Cardiac fibroblast (primary cell): ENCODE measurements at regions not wholly inside any gene's neighbourhood (a gene's known extent, or its start where the extent isn't known, plus 50 kb on each side); places are given as distances from the start of the nearest gene placed in this dataset.

Experiments
- DNase-seq, 2 donors: peaks; one replicate each; pipeline versions ENCODE4 v3.0.0 to v3.0.0-alpha.2; 2010; ENCODE audit warnings: low read depth in 2 of 2
- H3K4me3 ChIP-seq, 2 donors: replicated peaks in 1 of 2; 1 replicate in 1 of 2; 2 replicates in 1 of 2; pipeline ENCODE4 v1.5.1; 2011; ENCODE audit warnings: low read depth in 2 of 2, low read length in 2 of 2, mild to moderate bottlenecking in 2 of 2, moderate library complexity in 1 of 2
- TF ChIP-seq, protein P1 (sequence below): IDR thresholded peaks from one replicate; pipeline ENCODE4 v1.5.1; 2011; ENCODE audit warnings: low read depth, mild to moderate bottlenecking, low read length, inconsistent platforms

- TF ChIP-seq, protein P1, sequence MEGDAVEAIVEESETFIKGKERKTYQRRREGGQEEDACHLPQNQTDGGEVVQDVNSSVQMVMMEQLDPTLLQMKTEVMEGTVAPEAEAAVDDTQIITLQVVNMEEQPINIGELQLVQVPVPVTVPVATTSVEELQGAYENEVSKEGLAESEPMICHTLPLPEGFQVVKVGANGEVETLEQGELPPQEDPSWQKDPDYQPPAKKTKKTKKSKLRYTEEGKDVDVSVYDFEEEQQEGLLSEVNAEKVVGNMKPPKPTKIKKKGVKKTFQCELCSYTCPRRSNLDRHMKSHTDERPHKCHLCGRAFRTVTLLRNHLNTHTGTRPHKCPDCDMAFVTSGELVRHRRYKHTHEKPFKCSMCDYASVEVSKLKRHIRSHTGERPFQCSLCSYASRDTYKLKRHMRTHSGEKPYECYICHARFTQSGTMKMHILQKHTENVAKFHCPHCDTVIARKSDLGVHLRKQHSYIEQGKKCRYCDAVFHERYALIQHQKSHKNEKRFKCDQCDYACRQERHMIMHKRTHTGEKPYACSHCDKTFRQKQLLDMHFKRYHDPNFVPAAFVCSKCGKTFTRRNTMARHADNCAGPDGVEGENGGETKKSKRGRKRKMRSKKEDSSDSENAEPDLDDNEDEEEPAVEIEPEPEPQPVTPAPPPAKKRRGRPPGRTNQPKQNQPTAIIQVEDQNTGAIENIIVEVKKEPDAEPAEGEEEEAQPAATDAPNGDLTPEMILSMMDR, result no peak
- H3K4me3 ChIP-seq, result no peak overlapping the region
- peak; percentile 1 to 21 for DNase-seq
Observed at GRCh38 chr13:90968166-90968904, 379.2 kb upstream of the MIR17HG start.

DNA sequence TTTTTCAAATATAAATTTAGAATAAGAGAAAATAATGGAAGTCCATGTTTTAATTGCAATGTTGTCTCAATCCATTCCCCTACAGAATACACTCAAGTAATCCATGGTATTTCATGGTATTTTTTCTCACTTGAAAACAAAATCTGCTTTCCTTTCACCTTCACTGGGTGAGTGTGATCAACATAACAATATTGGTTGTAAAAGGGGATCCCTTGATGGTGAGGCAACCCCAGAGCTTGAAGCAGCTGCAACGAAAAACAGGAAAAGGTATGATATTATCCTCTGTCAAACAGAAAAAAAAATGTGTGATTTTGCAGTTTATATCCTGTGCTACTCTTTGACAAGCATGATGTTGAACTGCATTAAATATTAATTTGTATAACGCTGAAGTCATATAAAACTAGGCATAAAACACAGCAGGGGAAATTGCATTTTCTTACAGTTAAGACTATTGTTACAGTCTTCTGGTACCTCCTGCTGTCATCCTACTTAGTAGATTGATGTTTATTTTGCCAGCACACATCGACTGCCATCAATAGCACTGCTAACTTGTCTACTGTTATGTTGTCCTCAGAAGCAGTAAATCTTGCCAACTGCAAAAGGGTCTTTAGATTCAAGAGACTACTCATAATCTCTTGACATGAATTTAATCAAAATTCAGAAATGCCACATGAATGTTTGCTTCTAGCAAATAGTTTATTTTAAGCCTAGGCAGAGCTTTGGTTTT, 373.1 kb upstream of the MIR17HG start:
- H3K4me3 ChIP-seq, result no peak overlapping the region
- TF ChIP-seq, protein P1, result no peak
- no peak for DNase-seq

- TF ChIP-seq, protein P1, result no peak
- no peak overlapping the region for H3K4me3 ChIP-seq
- no peak for DNase-seq
Observed at GRCh38 chr13:90979059-90979458, 368.4 kb upstream of the MIR17HG start.

GRCh38 chr13:90984756-90985155, 362.7 kb upstream of the MIR17HG start:
- DNase-seq, result no peak
- TF ChIP-seq, protein P1, result no peak
- no peak overlapping the region for H3K4me3 ChIP-seq

GRCh38 chr13:90995001-90995400, 352.5 kb upstream of the MIR17HG start:
- TF ChIP-seq, protein P1, result no peak
- no peak overlapping the region for H3K4me3 ChIP-seq
- DNase-seq, result no peak

GRCh38 chr13:90995614-90996013, 351.9 kb upstream of the MIR17HG start:
- no peak for DNase-seq
- TF ChIP-seq, protein P1, result no peak
- no peak overlapping the region for H3K4me3 ChIP-seq
